ENCODE measurements at regions not wholly inside any gene's neighbourhood (a gene's known extent, or its start where the extent isn't known, plus 50 kb on each side); places are given as distances from the start of the nearest gene placed in this dataset.
A peak's percentile ranks its signal among the peaks of the same experiment; 100 is the strongest.

DNA sequence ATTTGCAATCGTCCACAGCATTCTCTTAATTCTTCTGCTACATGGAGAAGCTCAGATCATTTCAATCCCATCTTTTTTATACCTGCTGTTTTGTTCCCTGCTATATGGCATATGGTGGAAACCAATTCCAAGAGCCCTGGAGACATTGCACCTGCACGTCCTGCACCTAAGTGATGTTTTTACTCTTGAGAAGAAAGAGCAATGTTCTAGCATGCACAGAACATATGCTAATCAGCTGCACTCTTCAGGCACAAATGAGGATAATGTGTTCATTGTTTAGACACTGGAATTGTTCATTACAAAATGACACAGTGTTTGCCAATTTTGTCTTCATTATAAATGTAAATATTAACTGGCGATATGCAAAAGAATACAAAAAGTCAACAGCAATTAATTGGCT is 935.8 kb downstream of the TLE4 start:
- Histone ChIP-seq H3K27ac (replicated peaks in 1 of 4) (no peak overlapping the region), H3K4me3 (no peak overlapping the region), H3K4me1 (peaks cover 0 to 28% (median 24%) of the 10 kb centered on the region in 4 donors), H3K27me3 (no peaks in the 10 kb centered on the region), H3K36me3 (no peaks in the 10 kb centered on the region), H3K9me3 (no peaks in the 10 kb centered on the region)
- WGBS, result 75% methylated on average over 3 of the region's 3 CpGs
- no peak for DNase-seq (ENCODE audit: extremely low spot score)
- intact Hi-C loops (cut with DNase I), result no loop called here
- TF ChIP-seq POLR2A (IDR thresholded peaks at IDR 0.05; ENCODE audit: low read depth) (no peak), EP300 (IDR thresholded peaks at IDR 0.05) (no peak), POLR2AphosphoS5 (IDR thresholded peaks at IDR 0.05) (no peak)
- TF ChIP-seq, protein P1, sequence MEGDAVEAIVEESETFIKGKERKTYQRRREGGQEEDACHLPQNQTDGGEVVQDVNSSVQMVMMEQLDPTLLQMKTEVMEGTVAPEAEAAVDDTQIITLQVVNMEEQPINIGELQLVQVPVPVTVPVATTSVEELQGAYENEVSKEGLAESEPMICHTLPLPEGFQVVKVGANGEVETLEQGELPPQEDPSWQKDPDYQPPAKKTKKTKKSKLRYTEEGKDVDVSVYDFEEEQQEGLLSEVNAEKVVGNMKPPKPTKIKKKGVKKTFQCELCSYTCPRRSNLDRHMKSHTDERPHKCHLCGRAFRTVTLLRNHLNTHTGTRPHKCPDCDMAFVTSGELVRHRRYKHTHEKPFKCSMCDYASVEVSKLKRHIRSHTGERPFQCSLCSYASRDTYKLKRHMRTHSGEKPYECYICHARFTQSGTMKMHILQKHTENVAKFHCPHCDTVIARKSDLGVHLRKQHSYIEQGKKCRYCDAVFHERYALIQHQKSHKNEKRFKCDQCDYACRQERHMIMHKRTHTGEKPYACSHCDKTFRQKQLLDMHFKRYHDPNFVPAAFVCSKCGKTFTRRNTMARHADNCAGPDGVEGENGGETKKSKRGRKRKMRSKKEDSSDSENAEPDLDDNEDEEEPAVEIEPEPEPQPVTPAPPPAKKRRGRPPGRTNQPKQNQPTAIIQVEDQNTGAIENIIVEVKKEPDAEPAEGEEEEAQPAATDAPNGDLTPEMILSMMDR (IDR thresholded peaks at IDR 0.05), result no peak

DNA sequence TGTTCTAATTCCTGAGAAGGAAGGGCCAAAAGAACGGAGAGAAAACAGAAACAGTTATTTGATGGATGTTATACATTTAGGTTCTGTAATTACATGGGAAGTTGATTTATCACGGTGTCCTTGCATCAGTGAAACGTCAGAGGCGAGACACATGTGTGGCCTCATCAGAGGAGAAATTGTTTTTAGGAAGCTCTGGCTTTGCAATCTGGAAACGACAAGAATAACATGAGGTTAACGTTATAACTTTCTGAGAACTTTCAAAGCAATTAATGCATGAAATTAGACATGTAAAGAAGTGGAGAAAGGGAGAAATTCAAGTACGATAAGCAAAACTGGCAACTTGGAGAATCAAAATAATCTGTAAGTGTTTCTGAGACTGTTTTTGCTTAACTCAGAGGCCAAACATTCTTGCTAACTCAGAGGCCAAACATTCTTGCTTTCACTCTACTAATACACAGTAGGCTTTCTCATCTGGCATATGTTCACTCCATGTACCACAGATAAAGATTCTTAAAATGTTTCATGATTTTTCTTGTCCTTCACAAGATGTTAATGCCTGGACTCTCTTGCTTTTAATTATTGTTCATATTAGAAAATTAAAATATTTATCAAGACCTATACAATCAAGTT is 933.0 kb downstream of the TLE4 start:
- 38% methylated on average over 7 of the region's 7 CpGs for WGBS
- no peaks in the 10 kb centered on the region for H3K9me3 ChIP-seq
- intact Hi-C loops (cut with DNase I), result no loop called here
- H3K27ac ChIP-seq (replicated peaks in 1 of 4), result peak overlapping the region in 1 of 4 donors; percentile 8
- no peak for DNase-seq (ENCODE audit: extremely low spot score)
- no peaks in the 10 kb centered on the region for H3K27me3 ChIP-seq
- peaks cover 0 to 28% (median 24%) of the 10 kb centered on the region in 4 donors for H3K4me1 ChIP-seq
- H3K36me3 ChIP-seq, result no peaks in the 10 kb centered on the region
- H3K4me3 ChIP-seq, result no peak overlapping the region
- TF ChIP-seq POLR2AphosphoS5 (IDR thresholded peaks at IDR 0.05) (no peak), EP300 (IDR thresholded peaks at IDR 0.05) (no peak), POLR2A (IDR thresholded peaks at IDR 0.05; ENCODE audit: low read depth) (no peak)
- TF ChIP-seq, protein P1 (IDR thresholded peaks at IDR 0.05), result no peak

DNA sequence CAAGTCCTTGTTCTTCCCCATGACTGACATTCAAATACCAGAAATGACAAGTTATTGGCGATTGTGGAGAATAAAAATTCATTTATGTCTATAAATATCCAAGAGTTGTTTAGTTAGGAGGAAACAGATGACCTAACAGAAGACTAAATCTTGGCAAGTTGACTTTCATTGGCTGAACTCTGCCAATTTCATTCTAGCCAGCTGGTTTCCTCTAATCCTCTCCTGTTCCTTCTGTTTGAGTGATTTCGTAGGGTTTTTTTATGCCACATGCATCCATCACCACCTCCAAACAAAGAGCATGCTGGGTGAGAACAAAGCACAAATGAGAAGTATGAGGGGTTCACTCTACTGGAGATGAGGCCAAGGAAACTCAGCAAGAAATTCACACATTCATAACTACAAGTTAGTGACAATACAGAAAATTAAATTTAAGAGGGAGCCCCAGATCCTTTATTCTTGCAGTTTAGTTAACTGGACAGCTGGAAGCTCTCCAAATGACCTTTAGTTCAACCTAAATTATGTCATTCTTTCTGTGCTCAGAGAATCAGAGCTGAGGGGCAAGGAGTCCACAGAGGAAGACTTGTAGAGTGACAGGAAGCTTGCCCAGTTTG is 932.0 kb downstream of the TLE4 start:
- Histone ChIP-seq H3K27me3 (no peaks in the 10 kb centered on the region), H3K36me3 (no peaks in the 10 kb centered on the region), H3K27ac (replicated peaks in 1 of 4) (no peak overlapping the region), H3K9me3 (no peaks in the 10 kb centered on the region), H3K4me1 (peaks cover 0 to 28% (median 24%) of the 10 kb centered on the region in 4 donors), H3K4me3 (no peak overlapping the region)
- WGBS, result 12% methylated on average over 2 of the region's 2 CpGs
- no peak for DNase-seq (ENCODE audit: extremely low spot score)
- intact Hi-C loops (cut with DNase I), result no loop called here
- no peak for TF ChIP-seq POLR2A (IDR thresholded peaks at IDR 0.05; ENCODE audit: low read depth)

DNA sequence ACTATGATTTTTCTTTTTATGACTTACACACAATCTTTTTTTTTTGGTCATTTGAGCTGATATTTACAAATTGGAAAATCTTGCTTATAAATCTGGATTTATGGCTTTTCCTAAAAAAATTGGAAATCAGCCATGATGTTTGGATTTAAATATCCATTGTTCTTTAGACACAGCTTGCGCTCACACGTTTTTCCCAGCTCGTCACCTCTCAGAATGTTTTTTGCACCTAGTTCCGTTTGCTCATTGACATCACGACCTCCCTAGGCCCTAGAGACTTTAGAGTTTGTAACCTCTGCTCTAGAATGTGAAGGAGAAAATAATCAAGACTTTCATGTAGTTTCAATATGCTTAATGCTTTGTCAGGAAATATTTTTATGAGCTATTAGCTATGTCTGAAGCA is 930.5 kb downstream of the TLE4 start:
- H3K27me3 ChIP-seq, result no peaks in the 10 kb centered on the region
- H3K27ac ChIP-seq (replicated peaks in 1 of 4), result no peak overlapping the region
- H3K4me3 ChIP-seq, result no peak overlapping the region
- DNase-seq (ENCODE audit: extremely low spot score), result no peak
- H3K36me3 ChIP-seq, result no peaks in the 10 kb centered on the region
- no peaks in the 10 kb centered on the region for H3K9me3 ChIP-seq
- intact Hi-C loops (cut with DNase I), result no loop called here
- 71% methylated on average over 5 of the region's 5 CpGs for WGBS
- TF ChIP-seq EP300 (IDR thresholded peaks at IDR 0.05), result no peak
- TF ChIP-seq POLR2AphosphoS5 (IDR thresholded peaks at IDR 0.05), result no peak
- TF ChIP-seq POLR2A (IDR thresholded peaks at IDR 0.05; ENCODE audit: low read depth), result no peak
- TF ChIP-seq, protein P1 (IDR thresholded peaks at IDR 0.05), result no peak
- H3K4me1 ChIP-seq, result peaks cover 0 to 28% (median 24%) of the 10 kb centered on the region in 4 donors

DNA sequence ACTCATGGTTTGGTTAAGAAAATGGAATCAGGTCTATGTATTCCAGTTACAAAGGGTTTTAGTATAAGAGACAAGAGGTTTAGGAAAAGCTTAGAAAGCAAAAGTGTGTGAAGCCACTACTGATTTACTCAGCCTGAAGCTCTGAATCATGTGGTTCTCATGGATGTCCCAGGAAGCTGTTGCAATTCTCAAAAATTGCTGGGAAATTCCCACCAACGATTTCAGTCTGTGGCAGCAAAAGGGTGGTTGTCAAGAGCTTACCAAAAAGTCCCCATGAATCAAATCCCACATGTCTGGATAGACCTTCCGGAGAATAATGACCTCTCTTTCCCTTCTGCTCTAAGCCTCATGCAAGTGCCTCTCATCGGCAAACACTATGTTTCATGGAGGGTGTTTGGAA is 929.9 kb downstream of the TLE4 start:
- Histone ChIP-seq H3K27me3 (no peaks in the 10 kb centered on the region), H3K27ac (replicated peaks in 1 of 4) (no peak overlapping the region), H3K36me3 (no peaks in the 10 kb centered on the region), H3K9me3 (no peaks in the 10 kb centered on the region), H3K4me1 (peaks cover 0 to 28% (median 24%) of the 10 kb centered on the region in 4 donors), H3K4me3 (no peak overlapping the region)
- intact Hi-C loops (cut with DNase I), result no loop called here
- 36% methylated on average over 3 of the region's 3 CpGs for WGBS
- no peak for TF ChIP-seq EP300 (IDR thresholded peaks at IDR 0.05)
- no peak for TF ChIP-seq POLR2A (IDR thresholded peaks at IDR 0.05; ENCODE audit: low read depth)
- TF ChIP-seq, protein P1 (IDR thresholded peaks at IDR 0.05), result no peak
- no peak for TF ChIP-seq POLR2AphosphoS5 (IDR thresholded peaks at IDR 0.05)
- DNase-seq (ENCODE audit: extremely low spot score), result no peak
